ENCODE measurements at regions not wholly inside any gene's neighbourhood (a gene's known extent, or its start where the extent isn't known, plus 50 kb on each side); places are given as distances from the start of the nearest gene placed in this dataset.

- no peak for TF ChIP-seq CTCF (conservative IDR thresholded peaks at IDR 0.05; ENCODE audit: low read depth, low read length)
- H3K4me3 ChIP-seq (ENCODE audit: low read length), result no peak overlapping the region
- no peak for DNase-seq (ENCODE audit: low read depth)
Measured at GRCh38 chr18:46393230-46393629, 263.8 kb downstream of the LOXHD1 start.

GRCh38 chr18:46393961-46394360 lies 263.1 kb downstream of the LOXHD1 start:
- TF ChIP-seq CTCF (conservative IDR thresholded peaks at IDR 0.05; ENCODE audit: low read depth, low read length), result no peak
- DNase-seq (ENCODE audit: low read depth), result no peak
- H3K4me3 ChIP-seq (ENCODE audit: low read length), result no peak overlapping the region

- H3K4me3 ChIP-seq (ENCODE audit: low read length), result no peak overlapping the region
- TF ChIP-seq CTCF (conservative IDR thresholded peaks at IDR 0.05; ENCODE audit: low read depth, low read length), result no peak
- no peak for DNase-seq (ENCODE audit: low read depth)
Measured at GRCh38 chr18:46395795-46396194, 261.2 kb downstream of the LOXHD1 start.

GRCh38 chr18:46397174-46397573 lies 259.8 kb downstream of the LOXHD1 start:
- no peak for DNase-seq (ENCODE audit: low read depth)
- no peak for TF ChIP-seq CTCF (conservative IDR thresholded peaks at IDR 0.05; ENCODE audit: low read depth, low read length)
- H3K4me3 ChIP-seq (ENCODE audit: low read length), result no peak overlapping the region

- DNase-seq (ENCODE audit: low read depth), result no peak
- no peak for TF ChIP-seq CTCF (conservative IDR thresholded peaks at IDR 0.05; ENCODE audit: low read depth, low read length)
- H3K4me3 ChIP-seq (ENCODE audit: low read length), result no peak overlapping the region
Measured at GRCh38 chr18:46398005-46398404, 259.0 kb downstream of the LOXHD1 start.

- H3K4me3 ChIP-seq (ENCODE audit: low read length), result no peak overlapping the region
- no peak for DNase-seq (ENCODE audit: low read depth)
- TF ChIP-seq CTCF (conservative IDR thresholded peaks at IDR 0.05; ENCODE audit: low read depth, low read length), result no peak
Measured at GRCh38 chr18:46398625-46399024, 258.4 kb downstream of the LOXHD1 start.

GRCh38 chr18:46399303-46399702 lies 257.7 kb downstream of the LOXHD1 start:
- DNase-seq (ENCODE audit: low read depth), result no peak
- TF ChIP-seq CTCF (conservative IDR thresholded peaks at IDR 0.05; ENCODE audit: low read depth, low read length), result no peak
- no peak overlapping the region for H3K4me3 ChIP-seq (ENCODE audit: low read length)

Measured in retinal pigment epithelial cell (primary cell).